Stimulated activated CD8-positive, alpha-beta memory T cell treated with anti-CD3 and anti-CD28 coated beads, Interleukin-7, amount 100 ng/mL, for 1 hour (primary cell): ENCODE measurements at regions not wholly inside any gene's neighbourhood (a gene's known extent, or its start where the extent isn't known, plus 50 kb on each side); places are given as distances from the start of the nearest gene placed in this dataset.

Experiments
- DNase-seq, 2 donors: peaks; one replicate each; pipeline ENCODE4 v3.0.0-alpha.2; 2020; ENCODE audit warnings: low read depth in 2 of 2

GRCh38 chr3:182575941-182576340 lies 217.4 kb upstream of the ATP11B start:
- DNase-seq, result no peak

- DNase-seq, result no peak
Measured at GRCh38 chr3:182583545-182583944, 209.8 kb upstream of the ATP11B start.

- DNase-seq, result no peak
Measured at GRCh38 chr3:182585532-182586150, 207.7 kb upstream of the ATP11B start.

GRCh38 chr3:182592747-182593146 lies 200.6 kb upstream of the ATP11B start:
- DNase-seq, result no peak

GRCh38 chr3:182596676-182597410 lies 196.5 kb upstream of the ATP11B start:
- DNase-seq, result no peak

- no peak for DNase-seq
Measured at GRCh38 chr3:182597621-182598041, 195.7 kb upstream of the ATP11B start.

GRCh38 chr3:182601597-182601996 lies 191.7 kb upstream of the ATP11B start:
- no peak for DNase-seq

- DNase-seq, result no peak
Measured at GRCh38 chr3:182603501-182603900, 189.8 kb upstream of the ATP11B start.

- no peak for DNase-seq
Measured at GRCh38 chr3:182605882-182606611, 187.3 kb upstream of the ATP11B start.

GRCh38 chr3:182606905-182607504 lies 186.3 kb upstream of the ATP11B start:
- DNase-seq, result no peak

- no peak for DNase-seq
Measured at GRCh38 chr3:182608832-182609231, 184.5 kb upstream of the ATP11B start.

- no peak for DNase-seq
Measured at GRCh38 chr3:182609575-182610156, 183.6 kb upstream of the ATP11B start.

- DNase-seq, result no peak
Measured at GRCh38 chr3:182612332-182612731, 181.0 kb upstream of the ATP11B start.

GRCh38 chr3:182617500-182617899 lies 175.8 kb upstream of the ATP11B start:
- DNase-seq, result no peak

GRCh38 chr3:182618085-182618732 lies 175.1 kb upstream of the ATP11B start:
- DNase-seq, result no peak

- no peak for DNase-seq
Measured at GRCh38 chr3:182618981-182619591, 174.2 kb upstream of the ATP11B start.

- DNase-seq, result no peak
Measured at GRCh38 chr3:182620723-182621434, 172.4 kb upstream of the ATP11B start.

GRCh38 chr3:182621435-182622240 lies 171.7 kb upstream of the ATP11B start:
- DNase-seq, result no peak

GRCh38 chr3:182622241-182622545 lies 171.1 kb upstream of the ATP11B start:
- DNase-seq, result no peak
